Stimulated activated CD8-positive, alpha-beta memory T cell treated with anti-CD3 and anti-CD28 coated beads, Interleukin-4, amount 100 ng/mL, for 1 hour (primary cell): ENCODE measurements at regions not wholly inside any gene's neighbourhood (a gene's known extent, or its start where the extent isn't known, plus 50 kb on each side); places are given as distances from the start of the nearest gene placed in this dataset.
A peak's percentile ranks its signal among the peaks of the same experiment; 100 is the strongest.
"Not testable (repeated sequence)": the region's sequence is repeated elsewhere in the genome, so short reads cannot be mapped to it uniquely, and the experiment has no call there.

Source experiments
- DNase-seq, 2 donors: peaks; one replicate each; pipeline ENCODE4 v3.0.0-alpha.2; 2020; ENCODE audit warnings: low read depth in 2 of 2, low spot score in 1 of 2

- DNase-seq, result no peak
Measured at GRCh38 chr1:19024532-19024931, 68.1 kb upstream of the IFFO2 start.

- DNase-seq, result no peak
Measured at GRCh38 chr1:19023787-19024186, 67.3 kb upstream of the IFFO2 start.

- DNase-seq, result no peak
Measured at GRCh38 chr1:19021845-19022244, 65.4 kb upstream of the IFFO2 start.

GRCh38 chr1:19019288-19019687 lies 62.8 kb upstream of the IFFO2 start:
- DNase-seq, result not testable (repeated sequence)

DNA sequence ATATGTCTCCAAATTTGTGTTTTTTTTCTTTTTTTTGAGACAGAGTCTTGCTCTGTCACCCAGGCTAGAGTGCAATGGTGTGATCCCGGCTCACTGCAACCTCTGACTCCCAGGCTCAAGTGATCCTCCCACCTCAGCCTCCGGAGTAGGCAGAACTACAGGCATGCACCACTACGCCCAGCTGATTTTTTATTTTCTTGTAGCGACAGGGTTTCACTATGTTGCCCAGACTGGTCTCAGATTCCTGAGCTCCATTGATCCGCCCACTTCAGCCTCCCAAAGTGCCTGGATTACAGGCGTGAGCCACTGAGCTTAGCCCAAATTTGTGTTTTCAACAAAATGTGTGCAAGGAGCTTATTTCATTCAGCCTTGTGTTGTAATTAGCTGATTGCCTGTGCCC lies 59.0 kb upstream of the IFFO2 start:
- no peak for DNase-seq

GRCh38 chr1:19014765-19015164 lies 58.3 kb upstream of the IFFO2 start:
- no peak for DNase-seq

DNA sequence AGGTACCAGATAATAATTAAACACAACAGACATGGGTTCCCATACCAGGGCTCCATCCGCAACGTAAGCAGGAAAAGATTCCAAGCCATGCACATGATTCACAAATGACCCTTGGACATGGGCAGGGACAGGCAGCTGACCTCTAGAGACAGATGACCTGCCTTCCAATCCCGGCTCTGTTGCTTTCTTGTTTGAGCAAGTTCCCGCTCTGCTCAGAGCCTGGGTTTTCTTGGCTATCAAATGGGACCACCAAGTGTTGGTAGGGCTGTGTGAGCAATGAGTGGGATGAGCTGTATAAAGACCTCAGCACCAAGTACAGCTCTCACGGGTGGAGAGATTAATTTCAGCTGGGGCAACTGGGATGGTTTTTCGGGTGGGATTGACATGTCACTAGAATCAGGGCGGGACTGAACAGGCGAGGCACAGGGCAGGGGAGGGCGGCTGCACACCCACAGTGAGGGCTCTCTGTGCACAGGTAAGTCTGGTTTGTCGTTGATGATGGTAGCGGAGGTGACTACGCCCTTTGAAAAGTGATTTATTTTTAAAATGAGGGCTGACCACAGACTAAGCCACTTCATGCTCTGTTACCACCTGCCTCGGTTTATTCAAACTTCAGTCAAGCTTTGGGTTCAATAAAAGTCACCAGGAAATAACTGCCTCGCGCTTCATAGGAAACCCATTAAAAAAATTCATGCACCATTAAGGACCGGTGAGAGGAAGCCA lies 57.5 kb upstream of the IFFO2 start:
- DNase-seq, result no peak

- DNase-seq, result no peak
Measured at GRCh38 chr1:19011845-19012231, 55.4 kb upstream of the IFFO2 start.

DNA sequence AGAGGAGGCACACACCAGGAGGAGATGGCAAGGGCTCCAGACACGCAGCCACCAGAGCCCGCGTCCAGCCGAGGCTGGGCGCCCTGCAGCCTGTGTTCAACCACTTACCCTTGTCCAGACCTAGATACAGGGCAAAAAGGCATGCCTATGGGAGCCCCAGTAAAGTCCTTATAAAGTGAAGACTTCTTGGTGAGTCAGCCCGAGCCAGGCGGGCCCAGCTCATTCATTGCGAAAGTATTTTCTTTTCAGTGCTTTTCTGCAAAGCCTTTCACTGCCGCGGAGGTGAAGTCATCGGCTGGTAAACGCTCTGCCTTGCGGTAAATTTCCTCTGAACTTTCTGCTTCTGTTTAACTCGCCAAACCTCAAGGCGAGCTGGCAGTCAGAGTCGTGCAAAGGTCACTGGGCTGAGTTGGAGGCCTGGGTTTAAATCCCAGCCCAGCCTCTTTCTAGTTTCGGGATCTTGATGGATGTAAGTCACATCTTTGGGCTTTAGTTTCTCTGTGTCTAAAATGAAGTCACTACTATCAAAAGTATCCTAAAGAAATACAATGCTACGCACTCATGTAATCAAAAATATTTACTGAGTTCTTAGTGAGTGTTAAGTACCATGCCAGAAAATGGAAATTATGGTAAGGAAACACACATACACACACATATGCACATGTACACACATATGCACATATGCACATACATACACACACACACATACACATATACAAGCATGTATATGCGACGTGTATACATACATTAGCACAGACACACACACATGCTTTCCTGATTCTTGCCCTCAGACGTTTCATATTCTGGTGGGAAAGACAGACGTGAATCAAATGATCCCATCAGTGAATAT lies 54.7 kb upstream of the IFFO2 start:
- peak; percentile 25 to 42 for DNase-seq

DNA sequence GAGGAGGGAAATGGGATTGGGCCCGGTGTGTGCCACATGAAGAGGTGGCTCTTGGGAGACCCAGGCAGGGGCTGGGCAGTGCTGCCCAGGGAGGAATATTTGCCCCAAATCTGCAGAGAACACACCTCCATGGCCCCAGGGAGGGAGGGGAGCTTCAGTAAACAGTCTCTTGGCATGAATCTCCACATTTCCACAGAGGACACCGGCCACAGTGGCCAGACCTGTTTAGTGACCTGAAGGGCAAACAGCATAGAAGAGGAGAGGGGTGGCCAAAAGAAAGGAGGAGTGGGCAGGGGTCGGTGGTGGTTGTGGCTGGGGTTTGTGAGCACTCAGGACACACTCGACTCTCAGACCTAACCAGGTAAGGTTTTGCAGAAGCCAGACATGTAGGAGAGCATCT lies 54.0 kb upstream of the IFFO2 start:
- no peak for DNase-seq

DNA sequence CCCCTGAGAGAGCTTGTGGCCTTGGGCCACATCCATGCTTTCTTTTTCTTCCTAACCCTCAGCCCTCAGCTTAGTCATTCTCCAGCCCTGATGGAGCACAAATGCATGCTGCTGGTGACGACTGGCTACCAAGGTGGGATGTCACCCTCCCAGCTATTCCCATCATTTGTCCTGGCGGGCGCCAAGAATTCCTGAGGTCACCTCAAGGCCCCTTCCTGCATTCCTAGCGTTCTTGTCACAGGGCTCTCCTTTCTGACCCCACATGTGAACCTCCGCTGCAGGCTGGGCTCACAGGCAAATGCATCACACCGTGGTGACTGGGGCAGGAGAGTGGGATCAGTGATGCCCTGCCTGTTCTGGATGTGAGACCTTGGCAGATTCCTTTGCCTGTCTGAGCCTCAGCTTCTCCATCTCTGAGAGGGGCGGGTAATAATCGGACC lies 53.4 kb upstream of the IFFO2 start:
- DNase-seq, result no peak

GRCh38 chr1:19009126-19009881 lies 52.8 kb upstream of the IFFO2 start:
- no peak for DNase-seq

GRCh38 chr1:19007491-19008441 lies 51.3 kb upstream of the IFFO2 start:
- DNase-seq, result no peak

- DNase-seq, result no peak
Measured at GRCh38 chr1:19006837-19007271, 50.4 kb upstream of the IFFO2 start.
